Glutamatergic neuron (in vitro differentiated cells): ENCODE measurements at regions not wholly inside any gene's neighbourhood (a gene's known extent, or its start where the extent isn't known, plus 50 kb on each side); places are given as distances from the start of the nearest gene placed in this dataset.
A peak's percentile ranks its signal among the peaks of the same experiment; 100 is the strongest.

Experiments
- DNase-seq: peaks from one replicate; pipeline ENCODE4 v3.0.0; 2022
- H3K27ac Mint-ChIP-seq: one replicate; pipeline ENCODE4 v1.8.0; 2020; ENCODE audit warnings: mild to moderate bottlenecking, mixed read lengths, inconsistent platforms; ENCODE audit not compliant: unreplicated experiment
- H3K27me3 Mint-ChIP-seq: one replicate; pipeline ENCODE4 v1.8.0; 2020; ENCODE audit warnings: mild to moderate bottlenecking, moderate library complexity, mixed read lengths, inconsistent platforms; ENCODE audit not compliant: unreplicated experiment
- H3K36me3 Mint-ChIP-seq: one replicate; pipeline ENCODE4 v1.8.0; 2020; ENCODE audit warnings: mild to moderate bottlenecking, mixed read lengths, inconsistent platforms; ENCODE audit not compliant: unreplicated experiment
- H3K4me1 Mint-ChIP-seq: one replicate; pipeline ENCODE4 v1.8.0; 2020; ENCODE audit warnings: mild to moderate bottlenecking, low read depth, mixed read lengths, inconsistent platforms; ENCODE audit not compliant: unreplicated experiment
- H3K4me3 Mint-ChIP-seq: one replicate; pipeline ENCODE4 v1.8.0; 2020; ENCODE audit warnings: mild to moderate bottlenecking, mixed read lengths, inconsistent platforms; ENCODE audit not compliant: unreplicated experiment
- H3K9me3 Mint-ChIP-seq: one replicate; pipeline ENCODE4 v1.8.0; 2020; ENCODE audit warnings: mild to moderate bottlenecking, moderate library complexity, mixed read lengths, inconsistent platforms; ENCODE audit not compliant: unreplicated experiment
- CTCF ChIP-seq: fragments of 200-600 bp; sonication (generic); IDR thresholded peaks from one replicate; pipeline ENCODE4 v1.5.0; 2021; ENCODE audit not compliant: partially characterized antibody, unreplicated experiment

DNA sequence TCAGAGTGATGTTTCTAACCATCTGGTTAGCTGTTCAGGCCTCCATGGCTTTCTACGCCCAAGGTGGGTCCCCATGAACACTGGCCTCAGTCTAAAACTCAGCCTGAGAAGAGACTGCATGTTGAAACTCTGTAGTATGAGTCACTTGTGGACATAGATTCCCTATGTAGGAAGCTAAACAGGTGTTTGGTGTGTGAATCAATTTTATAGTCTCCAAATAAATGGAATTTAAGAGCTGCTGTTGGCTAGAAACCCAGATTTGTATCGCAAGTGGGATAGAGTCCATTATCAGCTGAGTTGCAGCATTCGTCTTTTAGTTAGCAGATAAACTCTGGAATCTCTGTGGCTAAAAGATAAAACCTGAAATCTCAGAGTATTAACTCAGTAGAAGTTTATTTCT, 131.4 kb downstream of the KCNS3 start:
- no peak for DNase-seq
- Mint-ChIP-seq H3K36me3 (no peaks in the 10 kb centered on the region), H3K9me3 (no peaks in the 10 kb centered on the region), H3K27me3 (no peaks in the 10 kb centered on the region), H3K27ac (no peak overlapping the region), H3K4me1 (no peaks in the 10 kb centered on the region), H3K4me3 (no peak overlapping the region)
- TF ChIP-seq CTCF = no peak

DNA sequence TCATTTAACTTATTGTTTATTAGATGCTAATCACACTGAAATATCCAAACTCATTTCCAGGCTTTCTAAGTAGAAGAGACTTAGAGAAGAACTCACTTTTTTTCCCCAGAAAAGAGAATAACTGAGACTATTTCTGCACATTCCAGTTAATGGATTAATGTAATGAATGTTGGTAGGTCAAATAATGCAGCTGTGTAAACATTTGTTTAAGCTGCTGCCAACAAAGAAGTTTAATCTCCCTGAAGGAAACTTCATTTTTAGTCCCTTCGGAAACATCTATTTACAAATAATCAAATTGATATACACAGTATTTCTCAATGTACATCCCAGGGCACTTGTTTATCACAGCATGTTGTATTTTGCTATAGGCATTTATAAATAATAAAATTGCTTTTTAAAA, 126.9 kb downstream of the KCNS3 start:
- H3K4me3 Mint-ChIP-seq = no peak overlapping the region
- no peaks in the 10 kb centered on the region for H3K27me3 Mint-ChIP-seq
- H3K9me3 Mint-ChIP-seq = no peaks in the 10 kb centered on the region
- DNase-seq = no peak
- H3K36me3 Mint-ChIP-seq = no peaks in the 10 kb centered on the region
- no peak for TF ChIP-seq CTCF
- no peak overlapping the region for H3K27ac Mint-ChIP-seq
- no peaks in the 10 kb centered on the region for H3K4me1 Mint-ChIP-seq

- TF ChIP-seq CTCF = peak; percentile 18
- Mint-ChIP-seq H3K36me3 (no peaks in the 10 kb centered on the region), H3K9me3 (no peaks in the 10 kb centered on the region), H3K4me3 (no peak overlapping the region), H3K4me1 (no peaks in the 10 kb centered on the region), H3K27me3 (no peaks in the 10 kb centered on the region), H3K27ac (no peak overlapping the region)
- no peak for DNase-seq
Observed at GRCh38 chr2:18001671-18002070, 123.2 kb downstream of the KCNS3 start.

DNA sequence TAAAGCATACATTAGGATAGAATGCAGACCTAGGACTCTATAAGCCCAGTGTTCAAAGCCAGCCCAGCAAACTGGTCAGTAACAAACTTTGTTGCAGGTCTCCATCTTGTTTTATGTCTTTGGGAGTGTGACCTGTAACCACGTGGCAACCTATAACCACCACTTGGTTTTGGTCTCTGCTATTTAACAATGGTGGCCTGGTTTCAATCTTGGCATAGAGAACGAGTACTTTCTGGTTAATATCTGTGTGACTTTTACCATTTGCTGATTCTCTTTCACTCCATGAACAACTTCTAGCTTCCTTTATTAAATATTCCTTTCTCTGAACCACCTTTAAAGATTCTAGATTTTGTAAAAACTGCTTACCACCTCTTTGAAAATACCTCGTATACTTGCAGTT, 118.5 kb downstream of the KCNS3 start:
- no peak for TF ChIP-seq CTCF
- H3K27ac Mint-ChIP-seq = no peak overlapping the region
- peaks cover 2% of the 10 kb centered on the region for H3K9me3 Mint-ChIP-seq
- no peaks in the 10 kb centered on the region for H3K4me1 Mint-ChIP-seq
- no peak for DNase-seq
- no peaks in the 10 kb centered on the region for H3K27me3 Mint-ChIP-seq
- H3K36me3 Mint-ChIP-seq = peaks cover 4% of the 10 kb centered on the region
- no peak overlapping the region for H3K4me3 Mint-ChIP-seq

DNA sequence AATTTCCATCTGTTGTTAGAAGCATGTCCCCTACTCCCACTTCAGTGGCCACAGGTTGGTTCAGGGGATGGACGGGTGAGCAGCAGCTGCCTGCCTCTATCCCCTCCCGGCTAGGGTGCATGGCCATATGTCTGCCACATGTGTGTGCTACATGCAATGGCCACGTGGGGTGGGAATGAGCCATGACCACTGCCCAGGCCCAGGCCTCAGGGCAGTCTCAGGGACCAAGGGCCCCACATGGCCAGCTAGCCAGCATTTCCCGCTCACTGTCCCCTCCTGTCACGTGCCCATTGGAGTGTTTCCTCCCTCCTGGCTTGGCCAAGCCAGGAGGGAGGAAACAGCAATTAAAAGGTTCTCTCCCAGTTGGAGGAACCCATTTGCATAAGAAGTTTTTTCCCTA, 117.1 kb downstream of the KCNS3 start:
- Mint-ChIP-seq H3K36me3 (peaks cover 4% of the 10 kb centered on the region), H3K4me3 (no peak overlapping the region), H3K27ac (no peak overlapping the region), H3K27me3 (no peaks in the 10 kb centered on the region), H3K9me3 (peaks cover 2% of the 10 kb centered on the region), H3K4me1 (no peaks in the 10 kb centered on the region)
- DNase-seq = no peak
- TF ChIP-seq CTCF = no peak
